ENCODE measurements at regions not wholly inside any gene's neighbourhood (a gene's known extent, or its start where the extent isn't known, plus 50 kb on each side); places are given as distances from the start of the nearest gene placed in this dataset.

- TF ChIP-seq POLR2A (IDR thresholded peaks at IDR 0.05; ENCODE audit: low read depth) = no peak
- TF ChIP-seq, protein P1, sequence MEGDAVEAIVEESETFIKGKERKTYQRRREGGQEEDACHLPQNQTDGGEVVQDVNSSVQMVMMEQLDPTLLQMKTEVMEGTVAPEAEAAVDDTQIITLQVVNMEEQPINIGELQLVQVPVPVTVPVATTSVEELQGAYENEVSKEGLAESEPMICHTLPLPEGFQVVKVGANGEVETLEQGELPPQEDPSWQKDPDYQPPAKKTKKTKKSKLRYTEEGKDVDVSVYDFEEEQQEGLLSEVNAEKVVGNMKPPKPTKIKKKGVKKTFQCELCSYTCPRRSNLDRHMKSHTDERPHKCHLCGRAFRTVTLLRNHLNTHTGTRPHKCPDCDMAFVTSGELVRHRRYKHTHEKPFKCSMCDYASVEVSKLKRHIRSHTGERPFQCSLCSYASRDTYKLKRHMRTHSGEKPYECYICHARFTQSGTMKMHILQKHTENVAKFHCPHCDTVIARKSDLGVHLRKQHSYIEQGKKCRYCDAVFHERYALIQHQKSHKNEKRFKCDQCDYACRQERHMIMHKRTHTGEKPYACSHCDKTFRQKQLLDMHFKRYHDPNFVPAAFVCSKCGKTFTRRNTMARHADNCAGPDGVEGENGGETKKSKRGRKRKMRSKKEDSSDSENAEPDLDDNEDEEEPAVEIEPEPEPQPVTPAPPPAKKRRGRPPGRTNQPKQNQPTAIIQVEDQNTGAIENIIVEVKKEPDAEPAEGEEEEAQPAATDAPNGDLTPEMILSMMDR (IDR thresholded peaks at IDR 0.05) = no peak
- no peak for TF ChIP-seq POLR2AphosphoS5 (IDR thresholded peaks at IDR 0.05)
These were observed 78.6 kb upstream of the SLC25A13 start for GRCh38 chr7:96400518-96400917.
